Stimulated activated CD4-positive, alpha-beta T cell treated with anti-CD3 and anti-CD28 coated beads, Interleukin-1b, Interleukin-23, amount 100 ng/mL, for 1 hour (primary cell): ENCODE measurements at regions not wholly inside any gene's neighbourhood (a gene's known extent, or its start where the extent isn't known, plus 50 kb on each side); places are given as distances from the start of the nearest gene placed in this dataset.

Source experiments
- DNase-seq, 2 donors: peaks; one replicate each; pipeline ENCODE4 v3.0.0-alpha.2; 2020; ENCODE audit warnings: low read depth in 2 of 2

- DNase-seq: no peak
Measured at GRCh38 chr14:100399052-100399849, 76.1 kb downstream of the SLC25A47 start.

GRCh38 chr14:100400115-100400514, 77.0 kb downstream of the SLC25A47 start:
- DNase-seq: no peak

- no peak for DNase-seq
Measured at GRCh38 chr14:100401031-100401692, 78.0 kb downstream of the SLC25A47 start.

- no peak for DNase-seq
Measured at GRCh38 chr14:100401792-100402191, 78.7 kb downstream of the SLC25A47 start.

- DNase-seq: no peak
Measured at GRCh38 chr14:100402631-100403030, 79.5 kb downstream of the SLC25A47 start.

GRCh38 chr14:100403105-100403504, 80.0 kb downstream of the SLC25A47 start:
- no peak for DNase-seq

GRCh38 chr14:100403802-100404365, 80.7 kb downstream of the SLC25A47 start:
- DNase-seq: no peak

GRCh38 chr14:100404419-100404818, 81.3 kb downstream of the SLC25A47 start:
- no peak for DNase-seq

- no peak for DNase-seq
Measured at GRCh38 chr14:100405760-100406455, 82.8 kb downstream of the SLC25A47 start.

- no peak for DNase-seq
Measured at GRCh38 chr14:100406505-100407131, 83.5 kb downstream of the SLC25A47 start.

- DNase-seq: no peak
Measured at GRCh38 chr14:100407376-100408102, 84.4 kb downstream of the SLC25A47 start.

GRCh38 chr14:100408350-100409002, 85.3 kb downstream of the SLC25A47 start:
- DNase-seq: no peak

GRCh38 chr14:100409003-100409360, 85.8 kb downstream of the SLC25A47 start:
- no peak for DNase-seq

GRCh38 chr14:100409651-100410050, 86.5 kb downstream of the SLC25A47 start:
- DNase-seq: no peak

- DNase-seq: no peak
Measured at GRCh38 chr14:100410056-100410565, 87.0 kb downstream of the SLC25A47 start.

GRCh38 chr14:100413699-100414098, 90.6 kb downstream of the SLC25A47 start:
- no peak for DNase-seq

- no peak for DNase-seq
Measured at GRCh38 chr14:100415226-100415625, 92.1 kb downstream of the SLC25A47 start.

- DNase-seq: no peak
Measured at GRCh38 chr14:100416081-100416680, 93.0 kb downstream of the SLC25A47 start.

GRCh38 chr14:100416921-100417860, 94.1 kb downstream of the SLC25A47 start:
- no peak for DNase-seq
